ENCODE measurements at regions not wholly inside any gene's neighbourhood (a gene's known extent, or its start where the extent isn't known, plus 50 kb on each side); places are given as distances from the start of the nearest gene placed in this dataset.

DNA sequence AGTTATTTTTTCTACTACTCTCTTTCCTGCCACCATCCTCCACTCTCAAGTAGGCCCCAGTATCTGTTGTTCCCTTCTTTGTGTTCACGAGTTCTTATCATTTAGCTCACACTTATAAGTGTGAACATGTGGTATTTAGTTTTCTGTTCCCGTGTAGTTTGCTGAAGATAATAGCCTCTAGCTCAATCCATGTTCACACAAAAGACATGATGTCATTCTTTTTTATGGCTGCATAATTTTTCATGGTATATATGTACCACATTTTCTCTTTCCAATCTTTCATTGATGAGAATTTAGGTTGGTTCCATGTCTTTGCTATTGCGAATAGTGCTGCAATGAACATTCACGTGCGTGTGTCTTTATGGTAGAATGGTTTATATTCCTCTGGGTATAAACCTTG is 237.9 kb upstream of the FERMT1 start:
- H3K27ac ChIP-seq: no peak overlapping the region
- H3K9me3 ChIP-seq: no peaks in the 10 kb centered on the region
- DNase-seq (ENCODE audit: low spot score in 2 of 2): no peak
- no peaks in the 10 kb centered on the region for H3K4me1 ChIP-seq
- no peak for TF ChIP-seq POLR2AphosphoS5 (IDR thresholded peaks at IDR 0.05)
- TF ChIP-seq CTCF (IDR thresholded peaks at IDR 0.05): no peak
- TF ChIP-seq POLR2A (IDR thresholded peaks at IDR 0.05): no peak
- no peak for TF ChIP-seq EP300 (IDR thresholded peaks at IDR 0.05)
- H3K27me3 ChIP-seq: no peaks in the 10 kb centered on the region
- no peak overlapping the region for H3K4me3 ChIP-seq
- 89% methylated on average over 5 of the region's 5 CpGs for WGBS
- H3K36me3 ChIP-seq: no peaks in the 10 kb centered on the region

DNA sequence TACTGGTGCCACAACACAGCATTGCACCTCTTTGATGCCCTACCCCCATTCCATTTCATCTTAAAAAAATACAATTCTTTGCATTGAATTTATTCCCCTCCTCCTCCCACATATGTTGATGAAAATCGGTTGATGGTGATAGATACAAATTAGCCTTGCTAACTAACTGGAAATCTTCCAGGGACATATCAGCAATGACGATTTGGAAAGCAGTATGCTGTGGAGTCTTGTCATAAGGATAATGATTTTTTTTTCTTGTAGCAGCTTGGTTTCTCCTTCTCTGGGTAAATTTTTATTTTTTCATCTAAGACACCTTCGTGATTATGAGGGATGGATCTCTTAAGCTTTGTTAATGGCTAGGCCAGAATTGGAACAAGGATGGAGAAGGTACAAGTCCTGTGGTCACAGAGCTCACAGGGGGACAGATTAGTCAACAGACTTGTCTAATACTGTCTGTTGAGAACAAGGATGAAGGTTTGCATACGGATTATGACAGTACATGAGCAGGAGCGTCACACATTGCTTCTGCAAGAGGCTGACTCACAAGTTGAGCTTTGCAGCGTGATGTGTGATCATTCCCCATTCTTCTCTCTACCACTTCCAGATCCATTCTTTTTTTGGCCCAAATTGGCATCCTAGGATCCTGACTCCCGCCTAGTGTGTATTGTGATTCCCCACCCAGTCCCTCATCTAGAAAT is 233.1 kb upstream of the FERMT1 start:
- Histone ChIP-seq H3K27me3 (no peaks in the 10 kb centered on the region), H3K27ac (no peak overlapping the region), H3K9me3 (no peaks in the 10 kb centered on the region), H3K4me1 (no peaks in the 10 kb centered on the region), H3K36me3 (no peaks in the 10 kb centered on the region), H3K4me3 (no peak overlapping the region)
- WGBS: 79% methylated on average over 7 of the region's 7 CpGs
- no peak for DNase-seq (ENCODE audit: low spot score in 2 of 2)
- TF ChIP-seq CTCF (IDR thresholded peaks at IDR 0.05) (no peak), EP300 (IDR thresholded peaks at IDR 0.05) (no peak), POLR2AphosphoS5 (IDR thresholded peaks at IDR 0.05) (no peak), POLR2A (IDR thresholded peaks at IDR 0.05) (no peak)

- H3K4me1 ChIP-seq: no peaks in the 10 kb centered on the region
- no peaks in the 10 kb centered on the region for H3K9me3 ChIP-seq
- DNase-seq (ENCODE audit: low spot score in 2 of 2): no peak
- H3K27ac ChIP-seq: no peak overlapping the region
- no peak overlapping the region for H3K4me3 ChIP-seq
- no peaks in the 10 kb centered on the region for H3K27me3 ChIP-seq
- no peaks in the 10 kb centered on the region for H3K36me3 ChIP-seq
- TF ChIP-seq EP300 (IDR thresholded peaks at IDR 0.05) (no peak), POLR2A (IDR thresholded peaks at IDR 0.05) (no peak)
Observed at GRCh38 chr20:6348908-6349307, 226.1 kb upstream of the FERMT1 start.

GRCh38 chr20:6347916-6348315 is 225.1 kb upstream of the FERMT1 start:
- Histone ChIP-seq H3K36me3 (no peaks in the 10 kb centered on the region), H3K4me1 (no peaks in the 10 kb centered on the region), H3K27me3 (no peaks in the 10 kb centered on the region), H3K9me3 (no peaks in the 10 kb centered on the region), H3K27ac (no peak overlapping the region), H3K4me3 (no peak overlapping the region)
- no peak for DNase-seq (ENCODE audit: low spot score in 2 of 2)
- TF ChIP-seq POLR2A (IDR thresholded peaks at IDR 0.05): no peak
- no peak for TF ChIP-seq POLR2AphosphoS5 (IDR thresholded peaks at IDR 0.05)
- TF ChIP-seq CTCF (IDR thresholded peaks at IDR 0.05): no peak
- TF ChIP-seq EP300 (IDR thresholded peaks at IDR 0.05): no peak

DNA sequence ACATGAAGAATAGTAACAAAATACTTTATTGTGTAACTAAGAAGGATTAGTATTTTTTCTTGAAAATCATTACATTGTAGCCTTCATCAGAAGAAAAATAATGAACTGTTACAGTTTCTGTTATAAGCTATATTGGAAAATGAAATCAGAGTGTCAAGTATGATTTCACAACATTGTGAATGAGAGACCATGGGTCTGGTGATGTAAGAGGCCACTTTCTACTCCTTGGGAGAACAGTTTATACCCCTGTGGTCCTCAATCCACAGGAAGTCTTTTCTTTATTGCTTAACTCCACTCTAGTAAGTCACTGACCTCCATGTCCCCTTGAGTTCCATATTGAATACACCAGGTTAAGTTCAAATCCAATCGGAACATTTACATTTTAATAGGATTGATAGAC is 218.7 kb upstream of the FERMT1 start:
- no peaks in the 10 kb centered on the region for H3K36me3 ChIP-seq
- 100% methylated on average over 1 of the region's 1 CpG for WGBS
- no peak overlapping the region for H3K4me3 ChIP-seq
- H3K9me3 ChIP-seq: no peaks in the 10 kb centered on the region
- no peaks in the 10 kb centered on the region for H3K4me1 ChIP-seq
- no peaks in the 10 kb centered on the region for H3K27me3 ChIP-seq
- no peak overlapping the region for H3K27ac ChIP-seq
- TF ChIP-seq POLR2AphosphoS5 (IDR thresholded peaks at IDR 0.05) (no peak), CTCF (IDR thresholded peaks at IDR 0.05) (no peak), POLR2A (IDR thresholded peaks at IDR 0.05) (no peak), EP300 (IDR thresholded peaks at IDR 0.05) (no peak)
- DNase-seq (ENCODE audit: low spot score in 2 of 2): no peak

- DNase-seq (ENCODE audit: low spot score in 2 of 2): no peak
- H3K4me1 ChIP-seq: no peaks in the 10 kb centered on the region
- H3K9me3 ChIP-seq: no peaks in the 10 kb centered on the region
- H3K27ac ChIP-seq: no peak overlapping the region
- H3K36me3 ChIP-seq: no peaks in the 10 kb centered on the region
- H3K27me3 ChIP-seq: no peaks in the 10 kb centered on the region
- no peak overlapping the region for H3K4me3 ChIP-seq
- no peak for TF ChIP-seq POLR2A (IDR thresholded peaks at IDR 0.05)
- TF ChIP-seq POLR2AphosphoS5 (IDR thresholded peaks at IDR 0.05): no peak
- no peak for TF ChIP-seq CTCF (IDR thresholded peaks at IDR 0.05)
- 67% methylated on average over 1 of the region's 1 CpG for WGBS
Observed at GRCh38 chr20:6339176-6339575, 216.3 kb upstream of the FERMT1 start.

Data from suprapubic skin (tissue), 4 donors.